ENCODE measurements at regions not wholly inside any gene's neighbourhood (a gene's known extent, or its start where the extent isn't known, plus 50 kb on each side); places are given as distances from the start of the nearest gene placed in this dataset.
"Not testable (repeated sequence)": the region's sequence is repeated elsewhere in the genome, so short reads cannot be mapped to it uniquely, and the experiment has no call there.

DNA sequence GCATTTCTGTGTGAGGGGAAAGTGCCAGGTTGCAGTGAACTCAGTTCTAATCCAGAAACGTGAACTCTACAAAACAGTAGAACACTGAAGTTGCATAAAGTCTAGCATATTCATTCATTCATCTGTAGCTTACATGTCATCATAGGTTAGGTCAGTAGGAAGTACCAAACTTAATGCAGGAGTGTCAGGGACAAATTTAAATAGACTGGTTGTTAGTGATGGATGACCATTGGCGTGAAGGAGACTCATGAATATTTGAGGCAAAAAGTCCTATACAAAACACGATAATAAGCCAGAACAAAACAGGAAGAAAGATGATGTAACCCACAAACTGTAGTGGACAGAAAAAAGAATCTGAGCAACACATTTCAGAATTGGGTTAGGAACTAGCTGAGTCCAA is 592.8 kb upstream of the PCDH10 start:
- no peak for DNase-seq

DNA sequence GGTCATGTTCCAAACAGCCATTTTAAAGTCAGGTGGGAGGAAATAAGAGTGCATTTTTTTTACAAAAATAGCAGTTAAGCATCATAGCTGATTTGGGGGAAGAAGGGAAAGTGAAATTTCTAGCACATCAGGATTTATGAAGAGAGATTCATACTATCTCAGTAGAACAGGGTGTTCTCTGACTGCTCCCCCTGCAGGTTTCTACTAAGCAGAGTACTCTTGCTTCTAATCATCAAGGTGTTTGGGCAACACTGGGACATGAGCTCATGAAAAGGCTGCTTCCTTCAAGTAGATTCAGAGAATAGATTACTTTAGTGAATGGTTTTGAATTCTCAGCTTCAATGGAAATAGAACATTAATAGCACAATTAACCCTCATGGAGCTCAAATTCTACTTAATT is 591.4 kb upstream of the PCDH10 start:
- DNase-seq, result no peak

DNA sequence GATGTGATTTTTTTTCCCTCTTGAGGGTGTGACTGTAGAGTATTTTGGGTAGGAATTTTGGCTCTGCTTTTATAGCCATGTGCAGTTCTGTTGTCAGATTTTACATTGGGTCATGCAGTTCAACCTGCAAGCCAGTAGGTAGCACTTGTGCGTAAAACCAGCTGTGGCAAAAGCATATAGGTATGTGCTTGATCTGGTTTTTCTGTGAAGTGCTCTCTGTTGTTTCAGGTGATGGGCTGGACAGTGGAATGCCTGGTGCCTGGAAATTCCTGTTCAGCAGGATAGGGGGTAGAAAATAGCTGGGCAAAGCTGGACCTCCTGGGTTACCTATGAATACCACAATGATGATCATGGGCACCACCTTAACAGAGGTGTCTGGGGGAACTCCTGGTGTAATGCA is 584.2 kb upstream of the PCDH10 start:
- no peak for DNase-seq

DNA sequence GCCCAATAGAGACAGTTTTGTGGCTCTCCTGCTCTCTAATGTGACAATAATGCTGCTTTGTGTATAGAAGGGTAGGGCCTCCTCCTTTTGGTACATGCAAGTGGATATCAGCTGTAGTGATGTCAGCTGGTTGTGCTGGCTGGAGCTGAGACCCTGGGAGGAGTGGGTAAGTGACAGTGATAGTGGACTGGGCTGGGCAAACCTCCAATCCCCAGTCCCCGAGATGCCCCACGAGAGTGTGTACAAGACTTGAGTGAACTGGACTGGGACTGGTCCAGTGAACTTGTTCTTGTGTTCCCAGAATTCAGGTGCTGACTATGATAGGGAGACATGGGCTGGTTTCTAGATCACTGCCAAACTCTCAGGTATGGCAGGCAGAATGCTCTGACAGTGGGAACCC is 583.6 kb upstream of the PCDH10 start:
- no peak for DNase-seq

DNA sequence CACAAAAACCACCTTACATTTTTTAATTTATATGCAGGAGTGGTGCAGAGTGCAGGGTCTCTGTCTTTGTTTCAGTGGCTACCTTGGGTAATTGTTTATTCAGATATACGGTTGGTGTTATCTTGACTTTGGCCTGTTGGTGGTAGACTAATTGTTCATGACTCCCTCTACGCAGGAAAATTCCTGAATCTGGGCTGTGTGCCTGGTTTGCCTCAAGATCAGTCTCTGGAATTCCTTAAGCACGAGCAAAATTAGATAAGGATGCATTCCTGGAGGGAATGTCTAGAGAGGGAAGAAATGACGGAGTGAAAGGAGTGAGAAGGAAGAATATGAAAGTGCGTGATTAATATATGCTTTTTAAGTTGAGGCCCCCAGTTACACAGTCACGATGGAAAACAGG is 576.9 kb upstream of the PCDH10 start:
- no peak for DNase-seq

DNA sequence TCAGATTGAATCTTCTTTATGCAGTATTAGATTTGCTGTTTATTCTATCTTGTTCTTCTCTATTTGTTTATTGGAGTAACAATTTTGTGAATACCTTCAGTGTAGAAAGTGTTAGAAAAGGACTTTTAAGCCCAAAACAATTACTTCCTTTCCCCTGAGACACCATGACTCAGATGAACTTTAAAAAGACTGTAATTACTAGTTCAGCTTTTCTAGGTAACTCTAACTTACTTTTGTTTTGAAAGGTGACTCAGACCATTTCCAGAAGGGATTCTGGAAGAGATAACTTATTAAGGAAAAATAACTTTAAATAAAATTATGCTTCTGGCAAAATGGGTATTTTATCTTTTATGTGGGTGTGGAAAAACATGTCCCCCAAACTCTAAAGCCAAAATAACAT is 561.5 kb upstream of the PCDH10 start:
- no peak for DNase-seq

DNA sequence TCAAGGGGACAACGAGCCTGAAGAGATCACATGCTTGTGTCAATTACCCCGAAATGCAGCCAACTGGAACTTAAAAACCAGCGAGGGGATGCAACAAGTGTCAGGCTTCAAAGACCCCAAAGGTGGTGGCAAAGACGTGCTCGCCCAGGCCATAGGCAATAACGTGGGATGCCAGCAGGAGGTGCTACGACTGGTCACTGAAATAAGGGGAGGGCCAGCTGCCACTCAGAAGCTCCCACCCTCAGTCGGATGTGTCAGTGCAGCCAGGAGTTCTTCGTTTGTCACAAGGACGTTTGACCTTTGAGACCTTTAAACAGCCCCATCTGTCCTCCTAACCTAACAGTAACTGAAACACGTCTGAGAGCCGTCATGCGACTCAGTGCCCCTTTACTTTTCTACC is 556.8 kb upstream of the PCDH10 start:
- DNase-seq, result no peak

DNA sequence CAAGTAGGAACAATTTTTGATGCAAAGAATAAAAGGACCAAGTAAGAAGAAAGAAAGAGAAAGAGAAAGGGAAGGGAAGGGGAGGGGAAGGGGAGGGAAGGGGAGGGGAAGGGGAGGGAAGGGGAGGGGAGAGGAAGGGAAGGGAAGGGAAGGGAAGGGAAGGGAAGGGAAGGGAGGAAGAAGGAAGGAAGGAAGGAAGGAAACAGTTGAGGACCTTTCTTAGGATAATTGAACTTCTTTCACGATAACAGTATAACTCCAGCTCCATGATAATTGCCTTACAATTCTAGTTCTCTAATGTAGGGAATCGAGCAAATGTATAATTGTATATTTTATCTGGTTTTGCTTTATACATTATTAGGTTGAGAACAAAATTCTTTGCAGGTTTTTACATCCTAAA is 556.2 kb upstream of the PCDH10 start:
- no peak for DNase-seq

DNA sequence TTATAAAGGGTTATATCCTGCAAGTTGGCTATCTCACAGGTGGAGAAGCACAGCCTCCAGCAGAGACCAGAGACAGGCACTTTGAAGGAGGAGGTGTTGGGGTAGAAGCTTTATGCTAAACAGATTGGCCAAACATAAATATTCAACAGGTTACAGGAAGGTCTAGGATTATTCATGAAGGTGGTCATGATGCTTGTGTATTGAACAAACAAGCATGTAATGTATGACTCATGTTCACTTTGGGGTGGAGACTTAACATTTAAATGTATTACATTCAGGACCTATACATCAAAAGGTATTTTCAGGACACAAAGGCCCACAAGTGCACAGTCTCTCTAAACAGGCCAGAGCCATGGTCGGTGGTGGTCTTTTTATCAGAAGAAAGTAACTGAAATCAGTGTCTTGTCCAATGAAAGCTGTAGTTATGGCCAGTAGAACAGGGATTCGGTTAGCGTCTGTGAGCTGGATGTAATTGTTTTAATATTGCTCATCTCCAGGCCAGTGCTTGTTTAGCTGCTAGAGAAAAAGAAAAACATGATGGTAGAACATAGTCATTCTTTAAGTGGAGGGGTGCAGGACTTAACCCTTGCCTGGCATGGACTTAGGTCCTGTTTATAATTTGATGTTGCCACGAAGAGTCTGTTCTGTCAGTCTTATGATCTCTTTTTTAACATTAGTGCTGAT is 555.2 kb upstream of the PCDH10 start:
- no peak for DNase-seq

DNA sequence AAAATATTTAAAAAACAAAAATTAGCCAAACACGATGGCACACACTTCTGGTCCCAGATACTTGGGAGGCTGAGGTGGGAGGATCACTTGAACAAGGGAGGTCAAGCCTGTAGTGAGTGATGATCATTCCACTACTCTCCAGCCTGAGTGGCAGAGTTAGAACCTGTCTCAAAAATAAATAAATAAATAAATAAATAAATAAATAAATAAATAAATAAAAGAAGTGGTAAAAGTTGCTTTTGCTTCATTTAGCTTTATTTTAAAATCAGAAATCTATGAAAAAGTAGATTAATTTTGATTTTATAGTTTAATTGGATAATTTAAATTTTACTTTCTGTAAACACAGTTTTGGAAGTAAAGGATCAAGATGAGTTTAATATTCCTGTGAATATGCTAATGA is 552.9 kb upstream of the PCDH10 start:
- no peak for DNase-seq

DNA sequence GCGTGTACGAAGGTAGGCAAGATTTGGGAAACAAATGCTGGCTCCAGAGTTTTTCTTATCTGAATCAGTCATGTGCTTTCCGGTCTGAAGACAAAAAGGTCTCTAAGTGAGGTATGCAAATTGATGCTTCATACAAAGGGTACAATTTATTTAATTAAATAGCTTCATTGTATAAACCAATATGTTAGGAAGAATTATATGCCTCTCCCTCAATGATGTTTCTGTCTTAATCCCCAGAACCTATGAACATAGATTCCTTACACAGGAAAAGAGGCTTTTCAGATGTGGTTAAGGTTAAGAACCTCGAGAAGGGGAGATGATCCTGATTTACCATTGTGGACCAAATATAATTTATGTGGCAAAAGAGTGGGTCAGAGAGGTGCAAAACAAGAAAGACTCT is 543.5 kb upstream of the PCDH10 start:
- DNase-seq, result no peak

DNA sequence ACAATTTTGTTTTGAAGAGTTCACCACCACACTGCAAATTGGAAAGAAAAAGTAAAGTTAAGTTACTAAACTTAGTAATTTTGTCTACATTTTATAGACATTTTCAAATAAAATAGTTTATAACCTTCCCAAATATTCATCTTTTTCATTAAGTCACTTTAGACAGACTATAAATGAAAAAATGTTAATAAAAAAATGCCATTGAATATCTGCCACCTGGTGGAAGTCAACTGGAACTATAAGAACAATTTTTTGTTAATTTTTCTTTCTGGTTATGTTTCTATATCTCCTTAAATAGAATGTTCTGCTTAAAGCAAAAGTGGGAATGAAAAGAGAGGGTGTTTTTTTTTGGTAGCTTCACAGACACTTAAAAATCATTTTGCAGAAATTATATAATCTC is 534.4 kb upstream of the PCDH10 start:
- DNase-seq, result no peak

DNA sequence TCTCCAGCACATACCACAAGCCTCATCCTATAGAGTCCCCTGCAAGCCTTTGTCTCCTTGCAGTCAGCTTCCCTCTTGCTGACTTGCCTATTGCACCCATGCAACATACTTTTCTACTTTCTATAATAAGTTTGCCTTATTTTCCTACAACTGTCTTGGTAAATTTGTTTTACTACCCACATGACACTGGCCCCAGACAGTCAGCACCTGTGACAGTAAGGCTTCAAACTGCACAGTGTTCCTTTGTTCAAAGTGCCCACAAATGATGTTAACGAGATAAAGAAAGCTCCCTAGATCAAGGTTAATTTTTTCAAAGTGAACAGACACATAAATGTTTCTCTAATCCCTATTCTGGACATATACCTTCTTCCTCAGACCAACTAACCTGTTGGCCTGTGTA is 529.1 kb upstream of the PCDH10 start:
- DNase-seq, result no peak

DNA sequence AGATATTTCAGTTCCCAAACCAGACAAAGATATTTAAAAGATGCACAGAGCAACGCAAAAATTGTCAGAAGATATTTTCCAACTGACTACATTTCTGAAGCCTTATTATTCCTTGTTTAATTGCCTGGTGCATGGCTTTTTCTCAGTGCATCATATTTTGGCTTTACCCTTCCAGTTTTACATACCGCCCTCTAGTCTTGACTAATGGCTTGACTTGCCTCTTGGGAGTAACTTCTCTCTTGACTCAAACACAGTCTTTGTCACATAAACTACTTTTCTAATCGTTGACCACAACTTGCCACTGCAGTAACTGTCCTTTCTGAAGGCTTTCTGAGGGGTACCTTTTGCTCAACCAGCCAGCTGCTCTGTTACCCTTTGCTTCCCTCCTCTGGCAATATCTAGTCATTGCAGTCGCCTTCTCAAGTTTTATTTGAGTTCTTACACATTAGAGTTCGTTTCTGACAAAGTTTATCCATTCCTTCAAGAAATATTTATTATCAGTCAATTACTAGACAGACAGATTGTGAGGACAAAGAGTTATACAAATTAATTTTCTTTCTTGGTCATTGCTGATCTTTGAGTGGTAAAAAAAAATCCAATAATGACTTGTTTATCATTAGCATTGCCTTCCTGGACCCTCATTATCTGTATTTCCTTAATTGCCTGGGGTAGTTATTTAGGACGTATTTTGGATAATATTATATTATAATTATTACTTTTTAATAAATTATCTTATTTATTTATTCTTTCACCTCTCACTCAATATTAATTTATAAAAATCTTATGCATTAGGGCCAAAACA is 506.9 kb upstream of the PCDH10 start:
- DNase-seq, result no peak

DNA sequence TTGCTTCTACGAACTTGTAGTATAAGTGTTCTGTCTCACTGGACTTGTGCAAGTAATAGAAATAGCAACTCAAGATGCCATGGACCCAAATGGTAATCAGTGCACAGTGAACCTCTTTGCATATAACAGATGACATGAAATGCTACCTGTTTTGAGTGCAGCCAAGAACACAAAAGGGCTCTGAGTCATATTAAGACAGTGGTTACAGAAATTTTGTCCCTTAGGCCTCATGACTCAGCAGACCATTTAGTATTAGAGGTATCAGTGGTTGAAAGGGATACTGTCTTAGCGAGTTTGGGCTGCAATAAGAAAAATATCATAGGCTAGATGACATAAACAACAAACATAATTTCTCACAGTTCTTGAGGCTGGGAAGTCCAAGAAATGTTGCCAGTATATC is 502.9 kb upstream of the PCDH10 start:
- DNase-seq, result no peak

DNA sequence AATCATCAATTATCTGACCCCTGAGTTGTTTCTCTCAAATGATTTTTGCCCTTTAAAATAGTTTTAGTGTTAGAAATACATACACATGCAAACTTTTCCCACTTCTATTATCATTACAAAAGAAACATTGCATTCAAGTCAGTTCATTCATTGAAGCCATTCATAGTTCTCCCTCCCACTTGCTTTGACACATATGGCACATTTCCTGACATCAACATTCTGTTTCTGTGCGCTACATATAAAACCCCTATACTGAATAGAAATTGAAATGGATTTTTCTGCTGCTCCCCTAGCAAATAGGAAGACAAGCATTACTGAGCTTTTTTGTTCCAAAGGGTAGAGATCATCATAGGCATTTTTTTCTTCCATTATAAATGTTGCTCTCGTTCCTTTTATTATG is 497.9 kb upstream of the PCDH10 start:
- DNase-seq, result no peak

DNA sequence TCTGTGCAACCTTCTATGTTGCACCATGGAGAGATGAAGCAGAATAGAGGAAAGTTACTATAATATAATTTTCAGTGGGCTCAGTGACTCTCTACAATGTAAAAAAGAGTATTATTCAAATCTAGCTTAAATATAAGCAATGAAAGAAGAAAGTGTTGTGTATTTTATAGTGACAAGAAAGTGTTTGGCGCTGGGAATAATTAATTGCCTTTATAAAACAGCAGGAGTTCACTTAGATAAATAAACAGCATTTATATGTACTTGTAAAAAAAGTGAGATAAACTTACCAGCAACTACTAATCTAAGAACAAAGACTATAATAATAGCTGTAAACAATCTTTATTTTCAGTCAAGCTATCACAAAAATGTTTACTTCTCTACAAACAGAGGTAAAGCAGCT is 488.9 kb upstream of the PCDH10 start:
- no peak for DNase-seq

DNA sequence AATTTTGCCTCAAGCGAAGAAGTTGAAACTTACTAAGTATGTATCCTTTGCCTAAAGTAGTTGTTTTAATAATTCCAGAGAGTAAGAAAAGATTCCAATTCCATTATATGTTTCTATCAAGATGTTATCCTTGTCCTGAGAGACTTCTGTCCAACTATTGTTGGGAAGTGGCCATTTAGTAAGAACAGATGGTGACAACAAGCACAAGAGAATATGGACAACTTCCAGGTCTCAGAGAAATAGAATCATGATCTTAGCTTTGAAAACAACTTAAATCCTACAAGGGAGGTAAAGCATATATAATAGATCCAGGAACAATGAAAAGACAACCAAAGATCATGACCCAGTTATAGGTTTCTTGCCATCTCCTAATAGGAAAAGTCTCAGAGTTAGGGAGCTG is 486.6 kb upstream of the PCDH10 start:
- no peak for DNase-seq

DNA sequence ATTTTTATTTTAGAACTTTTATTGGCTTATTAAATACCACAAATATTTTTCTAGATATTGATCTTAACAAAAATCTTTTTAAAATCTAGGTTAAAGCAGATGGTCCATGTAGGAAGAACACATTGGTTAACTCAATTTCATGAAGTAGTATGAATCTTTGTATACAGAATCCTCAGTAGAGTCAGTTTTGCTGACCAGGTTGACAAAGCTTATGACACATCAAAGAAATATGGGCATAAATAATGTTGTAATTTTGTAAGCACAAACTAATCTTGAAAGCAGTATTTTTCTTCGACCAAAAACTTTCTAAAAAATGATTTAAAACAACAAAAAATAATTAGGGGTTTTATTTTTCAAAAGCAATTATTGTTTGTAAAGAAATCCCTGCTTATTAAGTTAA is 479.3 kb upstream of the PCDH10 start:
- no peak for DNase-seq

DNA sequence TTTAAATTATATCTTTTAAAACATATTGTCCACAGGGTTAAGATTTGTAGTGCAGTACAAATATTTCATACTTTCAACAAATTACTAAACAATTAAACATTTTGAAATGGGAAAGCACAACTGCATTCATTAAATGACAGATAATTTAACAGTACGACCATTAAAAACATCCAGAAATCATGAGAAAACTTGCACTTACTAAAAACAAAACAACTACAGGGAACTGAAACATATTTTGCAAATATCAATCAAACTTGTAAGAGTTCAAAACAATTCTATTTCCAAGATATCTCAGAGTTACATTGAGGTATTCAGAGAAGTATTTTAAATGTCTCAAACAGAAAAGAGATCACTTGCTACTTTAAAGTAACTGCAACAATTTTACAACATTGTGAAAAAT is 478.5 kb upstream of the PCDH10 start:
- no peak for DNase-seq

DNA sequence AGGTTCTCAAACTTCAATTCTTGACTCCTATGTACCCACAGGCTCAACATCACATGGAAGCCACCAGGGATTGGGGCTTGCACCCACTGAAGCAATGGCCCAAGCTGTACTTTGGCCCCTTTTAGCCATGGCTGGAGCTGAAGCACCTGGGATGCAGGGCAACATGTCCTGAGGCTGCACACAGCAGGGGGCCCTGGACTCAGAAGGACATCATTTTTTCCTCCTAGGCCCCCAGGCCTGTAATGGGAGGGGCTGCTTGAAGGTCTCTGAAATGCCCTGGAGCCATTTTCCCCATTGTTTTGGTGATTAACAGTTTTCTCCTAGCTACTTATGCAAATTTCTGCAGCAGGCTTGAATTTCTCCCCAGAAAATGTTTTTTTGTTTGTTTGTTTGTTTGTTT is 465.1 kb upstream of the PCDH10 start:
- no peak for DNase-seq

DNA sequence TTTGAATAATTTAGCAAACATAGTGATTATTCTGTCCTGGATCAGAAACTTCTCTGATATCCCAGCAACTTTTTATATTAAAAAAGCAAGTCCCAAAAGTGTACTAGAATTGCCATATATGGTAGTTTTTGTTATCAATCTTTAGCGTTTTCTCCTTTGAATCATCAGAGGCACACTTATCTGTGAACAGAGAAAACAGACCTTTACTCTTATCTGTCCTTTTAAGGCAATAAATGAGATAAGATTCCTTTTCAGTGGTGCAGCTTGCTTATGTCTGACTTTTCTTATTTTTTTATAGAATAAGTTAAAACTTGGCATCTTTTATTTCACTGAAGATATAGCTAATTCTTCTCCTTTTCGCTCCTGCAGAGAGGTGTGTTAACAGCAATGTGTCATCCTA is 458.1 kb upstream of the PCDH10 start:
- DNase-seq, result no peak

DNA sequence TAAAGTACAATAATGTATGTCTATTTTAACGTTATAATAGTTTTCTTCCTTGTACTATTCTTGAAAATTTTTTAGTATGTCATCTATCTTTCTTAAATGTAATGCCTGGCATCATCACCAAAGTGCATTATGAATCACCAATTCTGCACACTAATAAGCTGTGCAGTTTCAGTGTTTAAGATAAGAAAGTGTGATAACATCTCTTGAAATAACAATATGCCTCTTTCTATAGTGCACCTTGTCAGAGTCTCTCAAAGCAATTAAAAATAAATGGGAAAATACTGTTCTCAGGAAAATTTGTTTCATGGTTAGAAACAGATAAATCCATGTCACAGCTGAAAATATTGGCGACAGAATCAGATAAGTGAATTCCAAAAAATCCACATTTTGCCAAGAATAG is 457.4 kb upstream of the PCDH10 start:
- DNase-seq, result no peak

DNA sequence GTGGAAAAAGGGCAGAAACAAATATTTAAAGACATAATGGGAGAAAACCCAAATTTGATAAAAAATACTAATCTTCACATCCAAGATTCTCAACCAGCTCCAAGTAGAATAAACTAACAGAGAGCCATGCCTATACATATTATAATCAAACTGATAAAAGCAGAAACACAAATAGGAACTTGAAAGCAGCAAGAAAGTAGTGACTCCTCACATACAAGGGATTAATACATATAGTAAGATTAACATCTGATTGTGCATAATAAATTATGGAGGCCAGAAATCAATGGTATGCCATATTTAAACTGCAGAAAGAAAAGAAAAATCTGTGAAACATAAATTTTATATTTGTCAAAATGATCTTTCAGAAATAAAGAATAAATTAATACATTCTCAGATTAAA is 454.3 kb upstream of the PCDH10 start:
- DNase-seq, result no peak

DNA sequence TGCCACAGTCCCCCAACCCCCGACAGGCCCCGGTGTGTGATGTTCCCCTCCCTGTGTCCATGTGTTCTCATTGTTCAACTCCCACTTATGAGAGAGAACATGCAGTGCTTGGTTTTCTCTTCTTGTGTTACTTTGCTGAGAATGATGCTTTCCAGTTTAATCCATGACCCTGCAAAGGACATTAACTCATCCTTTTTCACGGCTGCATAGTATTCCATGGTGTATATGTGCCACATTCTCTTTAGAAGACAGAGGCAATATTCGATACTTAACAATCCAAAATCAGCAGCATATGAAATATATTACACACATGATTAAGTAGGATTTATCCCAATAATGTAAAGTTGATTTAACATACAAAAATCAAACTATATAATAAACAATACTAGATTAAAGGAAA is 451.6 kb upstream of the PCDH10 start:
- DNase-seq, result not testable (repeated sequence)
